Dendritic cell treated with granulocyte-macrophage colony-stimulating factor and Interleukin-4, amounts not matched to agents 40 ng/mL and 50 ng/mL, for 4 days (primary cell): ENCODE measurements at regions not wholly inside any gene's neighbourhood (a gene's known extent, or its start where the extent isn't known, plus 50 kb on each side); places are given as distances from the start of the nearest gene placed in this dataset.

Source experiments
- H3K27ac Mint-ChIP-seq: one replicate; pipeline ENCODE4 v1.8.0; 2022; ENCODE audit warnings: mild to moderate bottlenecking, mixed read lengths
- H3K27me3 Mint-ChIP-seq: one replicate; pipeline ENCODE4 v1.8.0; 2022; ENCODE audit warnings: mild to moderate bottlenecking, mixed read lengths
- H3K36me3 Mint-ChIP-seq: one replicate; pipeline ENCODE4 v1.8.0; 2022; ENCODE audit warnings: low read depth, mixed read lengths
- H3K4me1 Mint-ChIP-seq: one replicate; pipeline ENCODE4 v1.8.0; 2022; ENCODE audit warnings: low read depth, mixed read lengths
- H3K4me3 Mint-ChIP-seq: one replicate; pipeline ENCODE4 v1.8.0; 2022; ENCODE audit warnings: mild to moderate bottlenecking, moderate library complexity, mixed read lengths
- H3K9me3 Mint-ChIP-seq: one replicate; pipeline ENCODE4 v1.8.0; 2022; ENCODE audit warnings: mixed read lengths
- intact Hi-C: fragments of 100-400 bp; cut with micrococcal nuclease; formaldehyde crosslinking; loops from one replicate; pipeline ENCODE4 v1.15.0; 2022

GRCh38 chr18:43420091-43420490 lies 142.8 kb upstream of the SYT4 start:
- no peak overlapping the region for H3K4me3 Mint-ChIP-seq
- no peaks in the 10 kb centered on the region for H3K9me3 Mint-ChIP-seq
- intact Hi-C loops, result no loop called here
- no peaks in the 10 kb centered on the region for H3K27me3 Mint-ChIP-seq
- no peaks in the 10 kb centered on the region for H3K4me1 Mint-ChIP-seq
- no peak overlapping the region for H3K27ac Mint-ChIP-seq
- no peaks in the 10 kb centered on the region for H3K36me3 Mint-ChIP-seq

GRCh38 chr18:43420950-43421349 lies 143.7 kb upstream of the SYT4 start:
- intact Hi-C loops, result no loop called here
- Mint-ChIP-seq H3K4me3 (no peak overlapping the region), H3K9me3 (no peaks in the 10 kb centered on the region), H3K27ac (no peak overlapping the region), H3K4me1 (no peaks in the 10 kb centered on the region), H3K27me3 (no peaks in the 10 kb centered on the region), H3K36me3 (no peaks in the 10 kb centered on the region)

- intact Hi-C loops, result no loop called here
- H3K27ac Mint-ChIP-seq, result no peak overlapping the region
- no peaks in the 10 kb centered on the region for H3K27me3 Mint-ChIP-seq
- H3K9me3 Mint-ChIP-seq, result no peaks in the 10 kb centered on the region
- H3K4me1 Mint-ChIP-seq, result no peaks in the 10 kb centered on the region
- no peak overlapping the region for H3K4me3 Mint-ChIP-seq
- no peaks in the 10 kb centered on the region for H3K36me3 Mint-ChIP-seq
These were observed 145.2 kb upstream of the SYT4 start for GRCh38 chr18:43422518-43422917.

GRCh38 chr18:43435851-43436250 lies 158.6 kb upstream of the SYT4 start:
- no peaks in the 10 kb centered on the region for H3K27me3 Mint-ChIP-seq
- H3K36me3 Mint-ChIP-seq, result no peaks in the 10 kb centered on the region
- intact Hi-C loops, result no loop called here
- H3K9me3 Mint-ChIP-seq, result peaks cover 33% of the 10 kb centered on the region
- no peak overlapping the region for H3K4me3 Mint-ChIP-seq
- no peak overlapping the region for H3K27ac Mint-ChIP-seq
- no peaks in the 10 kb centered on the region for H3K4me1 Mint-ChIP-seq

- Mint-ChIP-seq H3K4me1 (no peaks in the 10 kb centered on the region), H3K4me3 (no peak overlapping the region), H3K27ac (no peak overlapping the region), H3K27me3 (no peaks in the 10 kb centered on the region), H3K9me3 (peaks cover 33% of the 10 kb centered on the region), H3K36me3 (no peaks in the 10 kb centered on the region)
- intact Hi-C loops, result no loop called here
These were observed 164.8 kb upstream of the SYT4 start for GRCh38 chr18:43442131-43442530.

GRCh38 chr18:43442571-43442970 lies 165.3 kb upstream of the SYT4 start:
- H3K4me1 Mint-ChIP-seq, result no peaks in the 10 kb centered on the region
- H3K4me3 Mint-ChIP-seq, result no peak overlapping the region
- peaks cover 31% of the 10 kb centered on the region for H3K9me3 Mint-ChIP-seq
- no peaks in the 10 kb centered on the region for H3K27me3 Mint-ChIP-seq
- intact Hi-C loops, result no loop called here
- no peak overlapping the region for H3K27ac Mint-ChIP-seq
- no peaks in the 10 kb centered on the region for H3K36me3 Mint-ChIP-seq

- Mint-ChIP-seq H3K27ac (no peak overlapping the region), H3K27me3 (no peaks in the 10 kb centered on the region), H3K36me3 (no peaks in the 10 kb centered on the region), H3K4me1 (no peaks in the 10 kb centered on the region), H3K9me3 (peaks cover 50% of the 10 kb centered on the region), H3K4me3 (no peak overlapping the region)
- intact Hi-C loops, result no loop called here
These were observed 188.2 kb upstream of the SYT4 start for GRCh38 chr18:43465483-43465882.

- H3K4me3 Mint-ChIP-seq, result no peak overlapping the region
These were observed 194.6 kb upstream of the SYT4 start for GRCh38 chr18:43471873-43472272.

GRCh38 chr18:43481069-43481468 lies 203.8 kb upstream of the SYT4 start:
- no peak overlapping the region for H3K4me3 Mint-ChIP-seq
- no peaks in the 10 kb centered on the region for H3K27me3 Mint-ChIP-seq
- H3K36me3 Mint-ChIP-seq, result no peaks in the 10 kb centered on the region
- H3K9me3 Mint-ChIP-seq, result peaks cover under 1% of the 10 kb centered on the region
- H3K27ac Mint-ChIP-seq, result no peak overlapping the region
- intact Hi-C loops, result no loop called here
- no peaks in the 10 kb centered on the region for H3K4me1 Mint-ChIP-seq

More at GRCh38 chr18:43471873-43472272, 194.6 kb upstream of the SYT4 start:
- peaks cover 23% of the 10 kb centered on the region for H3K9me3 Mint-ChIP-seq
- no peaks in the 10 kb centered on the region for H3K27me3 Mint-ChIP-seq
- no peak overlapping the region for H3K27ac Mint-ChIP-seq
- intact Hi-C loops, result no loop called here
- H3K36me3 Mint-ChIP-seq, result no peaks in the 10 kb centered on the region
- H3K4me1 Mint-ChIP-seq, result no peaks in the 10 kb centered on the region

GRCh38 chr18:43482136-43482535 lies 204.8 kb upstream of the SYT4 start:
- no peaks in the 10 kb centered on the region for H3K27me3 Mint-ChIP-seq
- intact Hi-C loops, result no loop called here
- peaks cover 11% of the 10 kb centered on the region for H3K9me3 Mint-ChIP-seq
- no peaks in the 10 kb centered on the region for H3K36me3 Mint-ChIP-seq
- H3K4me1 Mint-ChIP-seq, result no peaks in the 10 kb centered on the region
- H3K27ac Mint-ChIP-seq, result no peak overlapping the region
- no peak overlapping the region for H3K4me3 Mint-ChIP-seq

GRCh38 chr18:43482600-43482999 lies 205.3 kb upstream of the SYT4 start:
- no peaks in the 10 kb centered on the region for H3K36me3 Mint-ChIP-seq
- peaks cover 11% of the 10 kb centered on the region for H3K9me3 Mint-ChIP-seq
- intact Hi-C loops, result no loop called here

GRCh38 chr18:43484710-43485109 lies 207.4 kb upstream of the SYT4 start:
- H3K4me1 Mint-ChIP-seq, result no peaks in the 10 kb centered on the region
- no peaks in the 10 kb centered on the region for H3K36me3 Mint-ChIP-seq
- H3K27ac Mint-ChIP-seq, result no peak overlapping the region
- H3K4me3 Mint-ChIP-seq, result no peak overlapping the region
- H3K27me3 Mint-ChIP-seq, result no peaks in the 10 kb centered on the region
- peaks cover 20% of the 10 kb centered on the region for H3K9me3 Mint-ChIP-seq
- intact Hi-C loops, result no loop called here

More at GRCh38 chr18:43482600-43482999, 205.3 kb upstream of the SYT4 start:
- no peak overlapping the region for H3K27ac Mint-ChIP-seq
- no peak overlapping the region for H3K4me3 Mint-ChIP-seq
- H3K27me3 Mint-ChIP-seq, result no peaks in the 10 kb centered on the region
- no peaks in the 10 kb centered on the region for H3K4me1 Mint-ChIP-seq

- H3K4me1 Mint-ChIP-seq, result no peaks in the 10 kb centered on the region
- H3K27me3 Mint-ChIP-seq, result no peaks in the 10 kb centered on the region
- H3K9me3 Mint-ChIP-seq, result peaks cover 21% of the 10 kb centered on the region
- no peak overlapping the region for H3K27ac Mint-ChIP-seq
- no peaks in the 10 kb centered on the region for H3K36me3 Mint-ChIP-seq
- intact Hi-C loops, result no loop called here
- no peak overlapping the region for H3K4me3 Mint-ChIP-seq
These were observed 208.3 kb upstream of the SYT4 start for GRCh38 chr18:43485545-43485963.

GRCh38 chr18:43486462-43486861 lies 209.2 kb upstream of the SYT4 start:
- no peak overlapping the region for H3K4me3 Mint-ChIP-seq
- H3K4me1 Mint-ChIP-seq, result no peaks in the 10 kb centered on the region
- H3K27ac Mint-ChIP-seq, result no peak overlapping the region
- no peaks in the 10 kb centered on the region for H3K36me3 Mint-ChIP-seq
- intact Hi-C loops, result no loop called here
- peaks cover 21% of the 10 kb centered on the region for H3K9me3 Mint-ChIP-seq
- H3K27me3 Mint-ChIP-seq, result no peaks in the 10 kb centered on the region

GRCh38 chr18:43501099-43501498 lies 223.8 kb upstream of the SYT4 start:
- no peaks in the 10 kb centered on the region for H3K27me3 Mint-ChIP-seq
- no peaks in the 10 kb centered on the region for H3K4me1 Mint-ChIP-seq
- no peaks in the 10 kb centered on the region for H3K36me3 Mint-ChIP-seq
- no peak overlapping the region for H3K4me3 Mint-ChIP-seq
- intact Hi-C loops, result no loop called here
- peaks cover 52% of the 10 kb centered on the region for H3K9me3 Mint-ChIP-seq
- no peak overlapping the region for H3K27ac Mint-ChIP-seq
